ENCODE measurements at regions not wholly inside any gene's neighbourhood (a gene's known extent, or its start where the extent isn't known, plus 50 kb on each side); places are given as distances from the start of the nearest gene placed in this dataset.
A peak's percentile ranks its signal among the peaks of the same experiment; 100 is the strongest.
"Not testable (repeated sequence)": the region's sequence is repeated elsewhere in the genome, so short reads cannot be mapped to it uniquely, and the experiment has no call there.

GRCh38 chr9:124084087-124084486, 72.5 kb downstream of the LHX2 start:
- no peak for DNase-seq

GRCh38 chr9:124087226-124087625, 75.7 kb downstream of the LHX2 start:
- no peak for DNase-seq

GRCh38 chr9:124088476-124088837, 76.9 kb downstream of the LHX2 start:
- no peak for DNase-seq

GRCh38 chr9:124089631-124090488, 78.3 kb downstream of the LHX2 start:
- not testable (repeated sequence) for DNase-seq

- DNase-seq: no peak
Observed at GRCh38 chr9:124098141-124098905, 86.8 kb downstream of the LHX2 start.

GRCh38 chr9:124099860-124100259, 88.3 kb downstream of the LHX2 start:
- DNase-seq: no peak

GRCh38 chr9:124101215-124101968, 89.8 kb downstream of the LHX2 start:
- no peak for DNase-seq

GRCh38 chr9:124101969-124102345, 90.4 kb downstream of the LHX2 start:
- no peak for DNase-seq

- no peak for DNase-seq
Observed at GRCh38 chr9:124102363-124102762, 90.8 kb downstream of the LHX2 start.

GRCh38 chr9:124105266-124105665, 93.7 kb downstream of the LHX2 start:
- DNase-seq: no peak

GRCh38 chr9:124108216-124108615, 96.6 kb downstream of the LHX2 start:
- DNase-seq: no peak

GRCh38 chr9:124110307-124110915, 98.8 kb downstream of the LHX2 start:
- peak; percentile 47 for DNase-seq

GRCh38 chr9:124116683-124117363, 105.3 kb downstream of the LHX2 start:
- no peak for DNase-seq

- DNase-seq: no peak
Observed at GRCh38 chr9:124118894-124119293, 107.3 kb downstream of the LHX2 start.

GRCh38 chr9:124120272-124120671, 108.7 kb downstream of the LHX2 start:
- DNase-seq: no peak

- DNase-seq: no peak
Observed at GRCh38 chr9:124121725-124122124, 110.2 kb downstream of the LHX2 start.

GRCh38 chr9:124122321-124122720, 110.8 kb downstream of the LHX2 start:
- DNase-seq: no peak

GRCh38 chr9:124122813-124123462, 111.4 kb downstream of the LHX2 start:
- DNase-seq: peak; percentile 28

GRCh38 chr9:124123621-124124020, 112.1 kb downstream of the LHX2 start:
- not testable (repeated sequence) for DNase-seq

GRCh38 chr9:124124729-124125650, 113.4 kb downstream of the LHX2 start:
- DNase-seq: no peak

GRCh38 chr9:124125651-124125977, 114.0 kb downstream of the LHX2 start:
- DNase-seq: no peak

Measured in activated CD4-positive, alpha-beta T cell treated with anti-CD3 and anti-CD28 coated beads, Interleukin-2, Interleukin-6, amounts not matched to agents 100 ng/mL and 50 ng/mL, durations not matched to agents 16 hours and 8 hours (primary cell).